HG03565 (cell line): ENCODE measurements at regions not wholly inside any gene's neighbourhood (a gene's known extent, or its start where the extent isn't known, plus 50 kb on each side); places are given as distances from the start of the nearest gene placed in this dataset.

Source experiments
- ATAC-seq: cut with Tn5 transposase; IDR thresholded peaks from one replicate; pipeline ENCODE4 v1.9.1; 2021; ENCODE audit warnings: mild to moderate bottlenecking, moderate library complexity; ENCODE audit not compliant: unreplicated experiment

DNA sequence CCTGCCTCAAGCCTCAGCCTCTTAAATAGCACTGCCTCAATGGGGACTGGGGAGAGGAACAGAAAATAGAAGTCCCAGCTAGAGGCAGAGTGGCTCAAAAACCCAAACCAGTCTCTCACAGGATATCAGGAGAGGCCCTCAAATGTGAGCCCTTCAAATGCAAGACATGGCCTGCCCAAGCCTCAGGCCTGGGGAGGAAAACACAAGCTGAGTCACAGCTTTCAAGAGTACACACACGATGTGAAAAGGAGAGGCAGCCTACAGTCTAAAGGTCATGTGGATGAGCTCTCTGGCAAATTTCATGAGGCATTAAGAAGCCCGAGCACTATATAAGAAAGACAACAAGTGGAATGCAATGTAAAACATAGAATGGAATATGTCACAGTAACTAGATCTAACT, 316.6 kb upstream of the MEX3C start:
- no peak for ATAC-seq

DNA sequence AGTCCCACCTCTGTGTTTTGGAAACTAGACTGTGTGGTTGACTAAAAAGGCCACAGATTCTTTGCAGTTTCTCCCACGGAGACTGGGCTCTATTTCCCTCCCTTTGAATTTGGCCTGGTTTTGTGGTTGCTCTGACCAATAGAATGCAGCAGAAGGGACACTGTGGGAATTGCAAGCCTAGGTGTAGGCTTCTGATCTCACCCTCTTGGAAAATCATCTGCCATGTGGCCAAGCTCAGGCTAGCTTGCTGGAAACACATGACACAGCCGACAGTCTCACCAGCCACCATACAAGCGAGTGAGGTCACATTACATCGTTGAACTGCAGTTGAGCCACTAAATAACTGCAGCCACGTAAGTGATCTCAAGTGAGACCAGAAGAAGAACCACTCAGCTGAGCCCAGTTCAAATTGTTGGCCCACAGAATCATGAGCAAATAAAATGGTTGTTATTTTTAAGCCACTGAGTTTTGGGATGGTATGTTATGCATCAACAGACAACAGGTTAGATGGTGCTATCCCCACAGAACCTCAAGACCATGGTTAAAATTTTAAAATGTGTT, 319.1 kb upstream of the MEX3C start:
- ATAC-seq: no peak

DNA sequence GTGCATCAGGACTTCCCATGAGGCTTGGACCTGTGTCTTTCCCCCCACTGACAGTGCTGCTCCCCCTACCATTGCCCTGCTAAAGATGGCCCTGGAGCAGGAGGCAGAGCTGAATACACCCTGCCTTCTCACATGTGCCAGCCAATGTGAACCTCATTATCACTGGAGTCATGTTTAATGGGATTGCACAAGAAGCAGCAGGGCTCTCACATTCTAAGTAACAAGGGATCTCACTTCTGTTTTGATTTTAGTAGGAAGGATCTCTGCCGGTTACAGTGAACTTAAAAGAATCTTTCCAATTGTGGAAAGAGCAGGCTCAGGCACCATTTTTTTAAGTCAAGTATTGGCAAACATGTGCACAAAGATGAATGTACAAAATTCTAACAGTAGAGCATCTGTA, 322.1 kb upstream of the MEX3C start:
- ATAC-seq: no peak

DNA sequence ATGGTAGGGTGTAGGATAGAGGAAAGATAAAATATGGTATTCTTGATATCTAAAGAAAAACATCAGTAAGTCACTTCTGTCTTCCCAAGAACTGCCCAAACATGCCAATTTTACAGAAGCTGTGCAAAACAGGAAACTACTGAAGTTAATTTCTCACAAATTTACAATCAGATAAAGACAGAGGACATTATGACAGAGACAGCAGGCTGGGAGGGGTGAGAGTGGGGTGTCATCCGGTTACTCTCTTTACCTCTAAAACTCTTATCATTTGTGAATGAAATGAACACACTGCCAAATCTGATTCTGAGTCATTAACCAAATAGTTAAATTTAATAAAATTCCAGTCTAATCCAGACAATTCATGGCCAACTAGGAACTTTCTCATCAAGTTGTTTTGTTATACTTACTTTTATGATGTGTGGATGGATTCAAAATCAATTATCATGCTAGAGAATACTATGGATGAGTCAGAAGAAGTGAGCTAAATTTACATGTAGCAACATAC, 323.2 kb upstream of the MEX3C start:
- no peak for ATAC-seq

DNA sequence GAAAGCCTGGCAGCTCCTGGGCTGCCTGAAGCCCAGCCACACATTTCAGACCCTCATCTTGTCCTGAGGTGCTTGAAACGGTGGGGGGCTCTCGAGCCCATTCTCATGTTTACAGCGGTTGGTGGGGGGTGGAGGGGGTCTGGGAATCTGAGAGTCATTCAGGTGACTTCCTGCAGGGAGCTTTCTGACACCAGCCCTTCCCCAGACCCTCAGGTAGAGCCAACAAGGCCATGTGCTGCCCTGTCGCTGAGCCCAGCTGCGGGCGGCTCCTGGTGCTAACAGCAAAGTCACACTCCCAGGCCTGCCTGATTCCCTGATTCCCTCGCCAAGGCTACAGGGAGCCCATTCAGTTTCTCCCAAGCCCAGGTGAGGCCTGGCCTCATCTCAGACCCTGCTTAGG, 324.9 kb upstream of the MEX3C start:
- no peak for ATAC-seq

DNA sequence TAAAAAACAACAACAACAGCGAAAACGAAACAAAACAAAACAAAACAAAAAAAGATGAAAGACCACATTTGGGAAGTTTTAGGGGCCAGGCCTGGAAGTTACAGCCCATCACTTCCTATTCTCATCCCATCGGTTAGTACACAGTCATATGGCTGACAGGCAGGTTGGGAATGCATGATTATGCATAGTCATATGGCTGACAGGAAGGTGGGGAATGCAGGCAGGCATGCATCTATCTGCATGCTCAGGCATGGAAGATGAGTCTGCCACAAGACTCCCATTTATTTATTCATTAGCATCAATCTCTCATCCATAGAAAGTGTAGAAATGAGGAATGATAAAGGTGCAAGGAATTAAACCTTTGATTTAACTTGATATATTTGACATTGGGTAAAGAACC, 325.3 kb upstream of the MEX3C start:
- ATAC-seq: no peak

DNA sequence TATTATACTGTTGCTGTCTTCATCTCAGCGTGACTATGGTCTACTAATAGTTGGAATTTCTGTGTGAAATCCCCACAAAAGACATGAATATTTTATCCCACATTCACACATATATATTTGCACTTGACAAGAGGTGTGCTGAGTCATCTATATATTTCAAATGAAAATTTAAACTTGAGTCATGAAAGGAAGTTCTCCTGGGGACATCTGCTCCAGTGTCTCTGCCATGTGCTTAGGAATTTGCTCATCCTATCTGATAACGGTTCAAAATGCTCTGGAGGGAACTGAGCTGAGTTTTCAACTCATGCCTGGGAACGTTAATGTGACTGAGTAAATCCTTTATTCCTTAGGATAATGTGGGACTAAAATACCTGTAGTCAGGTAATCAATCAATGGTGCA, 326.2 kb upstream of the MEX3C start:
- no peak for ATAC-seq

DNA sequence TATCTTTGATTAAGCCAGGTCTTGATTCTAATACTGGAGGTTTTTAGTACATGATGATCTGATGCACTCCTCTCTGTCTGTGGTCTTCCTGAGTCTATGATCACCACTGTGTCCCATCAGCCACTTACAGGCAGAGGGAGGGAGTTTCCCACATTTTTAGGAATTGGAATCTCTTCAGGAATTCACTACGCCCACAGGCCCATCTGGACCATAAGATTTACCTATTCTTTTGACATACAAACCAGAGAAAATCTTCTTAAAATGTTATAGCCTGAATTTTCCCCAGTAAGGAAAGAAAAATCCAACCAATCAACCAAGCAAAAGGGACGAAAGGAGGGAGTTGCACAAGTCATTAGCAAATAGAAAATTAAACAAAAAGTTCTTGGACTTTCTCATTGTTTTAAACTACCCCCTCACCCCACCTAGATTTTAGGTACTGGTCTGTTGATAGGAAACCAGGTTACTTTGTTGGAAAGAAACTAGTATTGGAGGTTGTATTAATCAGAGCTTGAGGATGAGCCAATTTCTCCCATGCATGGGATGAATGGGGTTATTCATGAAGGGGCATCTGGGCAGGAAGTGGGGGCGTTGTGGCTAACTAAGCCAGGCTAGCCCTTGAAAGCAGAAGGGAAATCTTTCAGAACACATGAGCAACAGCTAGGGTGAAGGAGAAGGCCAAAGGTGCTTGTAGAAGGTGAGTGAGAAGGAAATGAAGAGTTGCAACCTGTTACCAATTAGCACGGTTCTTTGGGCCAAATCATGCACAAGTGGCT, 328.2 kb upstream of the MEX3C start:
- no peak for ATAC-seq

DNA sequence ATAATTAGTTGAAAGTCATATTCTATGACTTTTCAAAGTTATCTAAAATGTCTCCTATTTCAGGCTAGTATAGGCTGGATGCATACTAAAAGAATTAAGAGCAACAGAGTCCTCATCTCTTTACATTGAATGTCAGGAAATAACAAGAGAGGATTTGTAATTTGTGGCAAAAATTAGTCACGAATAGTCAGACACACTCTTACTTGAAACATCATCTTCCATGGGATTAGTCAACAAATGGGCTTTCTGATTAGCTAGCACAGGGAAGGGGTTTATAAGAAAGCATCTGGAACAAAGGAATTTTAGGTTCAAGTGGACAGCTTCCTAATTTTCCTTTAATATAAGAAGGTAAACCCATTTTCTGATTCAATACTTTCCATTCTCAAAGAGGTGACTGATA, 330.3 kb upstream of the MEX3C start:
- no peak for ATAC-seq

DNA sequence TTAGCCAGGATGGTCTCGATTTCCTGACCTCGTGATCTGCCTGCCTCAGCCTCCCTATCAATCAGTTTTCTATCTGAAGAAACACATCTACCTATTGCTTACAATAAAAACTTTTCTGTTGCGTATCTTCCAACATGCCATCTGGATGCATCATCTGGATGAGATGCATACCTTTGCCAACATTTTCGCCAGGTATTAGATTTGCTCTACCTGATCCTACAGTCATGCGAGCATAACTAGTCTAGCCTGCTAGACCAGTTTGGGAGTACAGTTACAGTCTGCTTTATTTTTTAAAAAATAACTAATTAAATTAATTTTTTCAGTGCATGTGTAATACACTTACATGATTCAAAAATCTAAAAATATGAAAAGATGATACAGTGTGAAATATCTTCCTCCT, 334.0 kb upstream of the MEX3C start:
- ATAC-seq: no peak

DNA sequence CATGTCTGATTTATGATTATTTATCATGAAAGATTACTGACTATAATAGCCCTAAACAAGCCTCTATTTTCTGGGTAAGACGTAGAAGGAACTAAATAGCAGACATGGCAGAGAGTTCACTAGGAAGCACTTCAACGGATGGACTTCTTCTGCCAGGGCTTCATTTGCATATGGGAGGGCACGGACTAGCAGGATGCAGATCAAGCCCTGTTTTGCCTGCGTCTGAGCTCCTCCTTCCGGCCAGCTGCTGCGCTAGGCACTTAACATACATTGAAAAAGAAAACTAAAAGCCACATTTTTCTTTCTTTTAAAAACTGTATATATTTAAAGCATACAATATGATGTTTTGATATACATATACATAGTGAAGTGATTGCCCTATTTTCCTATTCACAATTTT, 340.0 kb upstream of the MEX3C start:
- peak; percentile 72 for ATAC-seq

DNA sequence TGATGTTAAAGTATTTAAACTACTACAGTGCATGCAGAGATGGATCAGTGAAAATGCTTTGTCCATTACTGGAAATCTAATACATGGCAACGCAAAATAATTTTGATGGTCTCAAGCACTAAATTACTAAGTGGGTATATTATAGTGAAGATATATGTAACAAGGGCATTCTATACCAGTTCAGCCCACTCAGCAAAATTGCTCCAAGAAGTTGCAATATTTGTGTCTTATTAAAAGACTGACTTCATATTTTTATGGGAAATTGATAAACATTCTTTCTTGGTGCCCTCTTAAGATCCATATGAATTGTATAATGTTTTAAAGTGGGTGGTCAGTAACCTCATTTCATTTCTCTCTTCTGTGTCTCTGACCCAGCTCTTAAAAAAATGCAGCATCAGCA, 343.1 kb upstream of the MEX3C start:
- no peak for ATAC-seq

DNA sequence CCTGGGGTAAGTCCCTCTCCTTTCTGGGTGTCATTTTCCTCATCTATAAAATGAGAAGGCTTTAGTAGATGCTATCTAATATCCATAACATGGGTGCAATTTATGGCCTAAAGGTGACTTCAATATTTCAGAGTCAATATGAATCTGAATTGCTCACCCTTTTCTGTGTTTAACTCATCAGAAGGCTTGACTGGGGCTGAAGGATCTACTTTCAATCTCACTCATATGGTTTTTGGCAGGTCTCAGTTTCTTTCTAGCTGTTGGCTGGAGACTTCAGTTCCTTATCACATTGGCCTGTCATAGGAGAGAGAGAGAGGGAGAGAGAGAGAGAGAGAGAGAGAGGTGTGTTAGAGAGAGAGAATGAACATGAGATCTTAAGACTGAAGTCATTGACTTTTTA, 343.7 kb upstream of the MEX3C start:
- no peak for ATAC-seq

DNA sequence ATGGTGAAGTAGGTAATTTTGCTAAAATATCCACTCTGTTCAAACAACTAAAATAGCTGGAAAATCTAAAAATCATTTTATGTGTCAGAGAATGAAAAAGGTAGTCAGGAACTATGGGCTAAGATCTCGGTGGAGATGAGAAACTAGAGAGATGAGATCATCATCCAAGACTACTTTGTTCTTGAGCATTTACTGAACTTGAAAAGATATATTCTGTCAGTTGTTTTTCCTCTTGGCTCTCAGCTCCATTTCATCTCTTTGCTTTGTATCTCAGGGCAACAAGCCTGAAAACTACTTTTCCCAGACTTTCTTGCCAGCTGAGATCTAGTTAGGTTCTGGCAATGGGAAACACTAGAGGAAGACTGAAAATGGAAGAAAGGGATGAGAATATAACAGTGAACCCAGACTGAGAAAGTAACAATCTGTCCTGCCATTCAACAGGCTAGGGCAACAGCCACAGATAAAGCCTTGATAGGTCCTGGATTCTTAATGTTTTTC, 346.2 kb upstream of the MEX3C start:
- ATAC-seq: no peak

DNA sequence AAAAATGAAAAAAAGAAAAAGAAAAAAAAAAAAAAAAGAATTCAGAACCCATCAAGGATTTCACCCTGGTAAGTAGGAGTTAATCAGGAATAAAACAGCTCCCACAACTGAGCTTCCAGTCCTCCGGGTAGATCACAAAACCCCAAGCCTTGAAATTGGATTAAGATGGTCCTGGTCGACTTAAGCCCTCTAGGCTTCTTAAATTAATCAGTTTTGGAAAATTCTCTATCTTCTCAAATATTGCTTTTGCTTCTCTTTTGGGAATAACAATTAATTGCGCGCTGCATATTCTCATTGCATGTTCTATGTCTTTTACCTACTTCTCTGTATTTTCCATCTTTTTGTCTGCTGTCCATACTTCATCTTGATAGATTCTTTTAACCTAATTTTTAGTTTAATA, 348.0 kb upstream of the MEX3C start:
- no peak for ATAC-seq

DNA sequence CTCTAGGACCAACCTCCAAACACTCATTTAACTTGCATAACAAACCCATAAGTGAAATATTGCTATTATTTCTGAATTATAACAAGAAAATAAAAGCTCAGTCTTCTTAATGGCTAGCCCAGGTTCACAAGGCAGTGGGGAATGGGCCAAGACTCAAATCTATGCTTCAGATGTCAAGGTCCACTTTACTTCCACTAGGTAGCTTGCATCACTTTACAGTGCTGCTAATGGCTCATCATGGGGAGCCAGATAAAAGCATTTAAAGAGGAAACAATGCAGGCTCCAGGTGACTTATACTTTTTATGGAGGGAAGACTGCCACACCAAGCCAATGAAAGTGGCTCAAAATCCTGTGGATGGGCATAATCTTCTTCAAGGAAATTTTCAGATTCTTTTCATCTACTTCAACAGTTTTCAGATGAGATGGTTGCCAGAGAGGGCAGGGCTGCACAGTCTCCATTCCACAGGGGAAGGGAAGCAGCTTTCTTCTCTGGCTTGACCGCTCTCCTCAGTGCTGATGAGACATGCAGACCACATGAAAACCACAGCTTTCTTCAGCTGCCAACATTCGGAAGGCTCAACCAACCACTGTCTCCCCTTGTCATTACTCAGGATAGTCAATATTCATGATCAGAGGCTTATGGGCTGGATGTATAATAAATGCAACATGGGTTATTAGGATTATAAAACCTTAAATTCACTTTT, 361.9 kb upstream of the MEX3C start:
- no peak for ATAC-seq

DNA sequence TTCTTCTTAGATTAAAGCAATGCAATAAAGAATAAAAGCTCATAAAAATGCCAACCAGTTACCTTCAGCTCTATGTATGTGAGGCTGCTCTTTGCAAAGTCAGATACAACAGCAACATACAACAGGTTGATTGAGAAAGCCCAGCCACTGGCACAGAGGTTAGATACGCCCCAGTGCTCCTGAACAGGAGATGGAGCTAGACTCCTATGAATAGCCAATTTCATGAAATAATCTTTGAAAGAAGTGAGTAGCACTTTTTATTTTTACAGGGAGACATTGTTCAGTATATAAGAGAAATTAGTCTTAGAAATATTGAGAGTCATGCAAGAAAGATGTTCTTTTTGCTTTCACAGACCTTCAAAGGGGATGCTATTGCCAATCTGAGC, 362.4 kb upstream of the MEX3C start:
- ATAC-seq: no peak

DNA sequence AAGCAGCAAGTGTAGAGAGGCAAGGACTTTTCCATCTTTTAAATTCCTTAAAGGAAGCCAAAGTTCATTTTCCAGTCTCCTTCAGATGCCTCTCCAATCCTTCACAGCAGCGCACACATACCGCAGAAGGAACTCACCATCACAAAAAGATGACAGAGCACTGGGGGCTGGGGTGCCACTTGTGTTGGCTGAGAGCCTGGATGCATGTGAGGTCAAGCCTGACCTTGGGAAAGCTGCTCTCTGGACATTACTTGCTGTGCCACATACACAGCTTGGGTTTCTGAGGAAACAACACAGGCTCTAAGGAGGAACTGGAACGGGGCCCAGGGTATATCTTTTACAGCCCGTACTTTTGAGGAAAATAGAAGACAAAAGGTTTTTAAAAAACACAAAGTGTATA, 364.3 kb upstream of the MEX3C start:
- ATAC-seq: no peak

DNA sequence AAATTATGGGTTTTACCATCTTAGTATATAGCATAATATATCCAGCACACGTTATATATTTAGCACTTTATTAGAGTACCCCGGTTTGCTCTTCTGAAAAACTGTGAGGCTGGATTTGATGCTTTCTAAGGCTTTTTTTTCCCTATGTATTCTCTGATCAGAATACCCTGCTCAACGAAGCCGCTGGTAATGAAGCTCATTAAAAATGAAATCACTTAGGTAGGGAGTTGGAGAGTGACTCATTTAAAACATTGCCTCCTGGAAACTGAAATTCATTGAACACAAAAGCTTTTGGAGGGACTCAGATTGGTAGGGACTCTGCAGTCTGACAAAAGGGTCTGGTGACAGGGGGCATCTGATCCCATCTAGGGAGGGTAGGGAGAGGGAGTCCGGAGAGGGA, 365.4 kb upstream of the MEX3C start:
- ATAC-seq: no peak

DNA sequence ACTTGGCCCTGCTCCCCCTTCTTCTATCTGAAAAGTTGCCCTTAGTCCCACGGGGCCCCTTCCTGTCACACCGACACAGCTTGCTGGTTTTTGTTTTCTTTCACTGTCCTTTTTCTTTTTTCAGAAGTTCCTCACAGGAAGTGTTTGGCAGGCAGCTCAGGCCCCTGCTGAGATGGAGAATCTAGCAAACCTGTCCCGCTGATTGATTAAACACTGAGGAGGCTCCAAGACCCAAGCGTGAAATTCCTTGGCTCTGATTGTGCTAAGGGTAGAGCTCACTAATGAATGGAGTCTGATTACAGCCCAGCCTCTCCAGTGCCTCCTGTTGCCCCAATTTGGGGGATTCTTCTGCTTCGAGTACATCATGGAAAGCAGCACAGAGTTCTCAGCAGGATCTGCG, 365.9 kb upstream of the MEX3C start:
- no peak for ATAC-seq

DNA sequence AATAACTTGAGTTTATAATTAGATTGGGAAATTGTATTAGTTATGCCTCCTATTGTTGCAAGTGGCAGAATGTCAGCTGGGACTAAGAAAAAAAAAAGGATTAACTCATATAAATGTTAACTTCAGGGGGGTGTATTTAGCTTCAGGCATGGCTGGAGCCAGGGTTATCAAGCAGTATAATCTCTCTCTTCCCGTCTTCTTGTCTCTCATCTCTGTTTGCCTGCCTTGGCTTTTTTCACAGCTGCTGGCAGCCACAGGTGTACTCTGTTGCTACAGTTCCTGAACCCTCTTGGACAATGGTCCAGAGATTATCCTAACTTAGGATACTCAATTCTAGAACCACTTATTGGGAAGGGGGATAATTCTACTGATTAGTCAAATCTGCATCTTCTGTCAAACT, 370.7 kb upstream of the MEX3C start:
- ATAC-seq: no peak

DNA sequence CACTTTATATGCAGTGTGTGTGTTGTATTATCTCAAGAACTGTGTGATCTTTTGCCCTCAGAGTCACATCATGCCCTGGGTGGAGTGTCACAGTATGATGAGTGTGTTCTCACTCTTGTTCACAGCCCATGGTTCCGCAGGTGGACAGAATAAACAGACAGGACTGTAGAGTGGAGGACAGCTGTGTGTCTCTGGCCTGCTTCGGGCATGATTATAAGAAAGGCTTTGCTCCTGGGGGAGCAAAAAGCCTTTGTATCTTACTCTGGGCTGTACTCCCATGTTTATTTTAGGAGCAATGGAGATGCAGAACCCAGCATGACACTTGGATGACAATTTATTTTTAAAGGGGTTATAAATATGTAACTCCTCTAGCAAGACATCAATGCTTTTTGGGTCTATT, 371.7 kb upstream of the MEX3C start:
- no peak for ATAC-seq
